ENCODE measurements at regions not wholly inside any gene's neighbourhood (a gene's known extent, or its start where the extent isn't known, plus 50 kb on each side); places are given as distances from the start of the nearest gene placed in this dataset.

GRCh38 chr5:68384936-68385594 lies 169.5 kb downstream of the PIK3R1 start:
- TF ChIP-seq CTCF (IDR thresholded peaks at IDR 0.05) (no peak), POLR2A (IDR thresholded peaks at IDR 0.05) (no peak)
- WGBS, 2 donors = 89 to 100% methylated on average over 2 of the region's 2 CpGs
- DNase-seq (ENCODE audit: low spot score in 2 of 2) = no peak
- intact Hi-C loops (cut with DNase I; ENCODE audit: low total_unique reads) = no loop called here
- H3K4me3 ChIP-seq (ENCODE audit: low read depth, poor library complexity, severe bottlenecking) = no peak overlapping the region

GRCh38 chr5:68385936-68386335 lies 170.4 kb downstream of the PIK3R1 start:
- intact Hi-C loops (cut with DNase I; ENCODE audit: low total_unique reads) = no loop called here
- no peak for DNase-seq (ENCODE audit: low spot score in 2 of 2)
- TF ChIP-seq POLR2A (IDR thresholded peaks at IDR 0.05) = no peak
- no peak for TF ChIP-seq CTCF (IDR thresholded peaks at IDR 0.05)
- 68% methylated on average over 2 of the region's 2 CpGs for WGBS, 2 donors
- no peak overlapping the region for H3K4me3 ChIP-seq (ENCODE audit: low read depth, poor library complexity, severe bottlenecking)

GRCh38 chr5:68387074-68387796 lies 171.7 kb downstream of the PIK3R1 start:
- intact Hi-C loops (cut with DNase I; ENCODE audit: low total_unique reads) = no loop called here
- 94 to 98% methylated on average over 4 of the region's 4 CpGs for WGBS, 2 donors
- no peak overlapping the region for H3K4me3 ChIP-seq (ENCODE audit: low read depth, poor library complexity, severe bottlenecking)
- no peak for DNase-seq (ENCODE audit: low spot score in 2 of 2)
- TF ChIP-seq POLR2A (IDR thresholded peaks at IDR 0.05) (no peak), CTCF (IDR thresholded peaks at IDR 0.05) (no peak)

GRCh38 chr5:68389618-68390017 lies 174.1 kb downstream of the PIK3R1 start:
- 76 to 80% methylated on average over 3 of the region's 3 CpGs for WGBS, 2 donors

GRCh38 chr5:68392617-68393016 lies 177.1 kb downstream of the PIK3R1 start:
- no peak for TF ChIP-seq CTCF (IDR thresholded peaks at IDR 0.05)
- no peak for TF ChIP-seq POLR2A (IDR thresholded peaks at IDR 0.05)
- intact Hi-C loops (cut with DNase I; ENCODE audit: low total_unique reads) = no loop called here
- DNase-seq (ENCODE audit: low spot score in 2 of 2) = no peak
- 34 to 44% methylated on average over 2 of the region's 2 CpGs for WGBS, 2 donors
- H3K4me3 ChIP-seq (ENCODE audit: low read depth, poor library complexity, severe bottlenecking) = no peak overlapping the region

More at GRCh38 chr5:68389618-68390017, 174.1 kb downstream of the PIK3R1 start:
- H3K4me3 ChIP-seq (ENCODE audit: low read depth, poor library complexity, severe bottlenecking) = no peak overlapping the region
- intact Hi-C loops (cut with DNase I; ENCODE audit: low total_unique reads) = no loop called here
- TF ChIP-seq CTCF (IDR thresholded peaks at IDR 0.05) (no peak), POLR2A (IDR thresholded peaks at IDR 0.05) (no peak)
- no peak for DNase-seq (ENCODE audit: low spot score in 2 of 2)

Data from lower leg skin (tissue), 4 donors.